Stimulated activated effector memory CD8-positive, alpha-beta T cell treated with anti-CD3 and anti-CD28 coated beads, Interleukin-12 subunit alpha, Interleukin-12 subunit beta, amount 100 ng/mL, for 72 hours (primary cell): ENCODE measurements at regions not wholly inside any gene's neighbourhood (a gene's known extent, or its start where the extent isn't known, plus 50 kb on each side); places are given as distances from the start of the nearest gene placed in this dataset.

Experiments
- ATAC-seq: fragments of 150-1000 bp; cut with Tn5 transposase; 2 replicates; pipeline ENCODE4 v1.10.0; 2021
- DNase-seq, 2 donors: peaks; one replicate each; pipeline ENCODE4 v3.0.0; 2021 to 2022; ENCODE audit warnings: low spot score in 2 of 2
- H3K27ac Mint-ChIP-seq: one replicate; pipeline ENCODE4 v1.8.0; 2022; ENCODE audit warnings: mild to moderate bottlenecking, mixed read lengths
- H3K36me3 Mint-ChIP-seq: one replicate; pipeline ENCODE4 v1.8.0; 2022; ENCODE audit warnings: mild to moderate bottlenecking, mixed read lengths
- H3K4me1 Mint-ChIP-seq: one replicate; pipeline ENCODE4 v1.8.0; 2022; ENCODE audit warnings: mixed read lengths
- H3K4me3 Mint-ChIP-seq: one replicate; pipeline ENCODE4 v1.8.0; 2022; ENCODE audit warnings: mild to moderate bottlenecking, mixed read lengths
- H3K9me3 Mint-ChIP-seq: one replicate; pipeline ENCODE4 v1.8.0; 2022; ENCODE audit warnings: mixed read lengths

GRCh38 chr5:118653183-118653582, 335.2 kb downstream of the DTWD2 start:
- ATAC-seq: no peak
- H3K36me3 Mint-ChIP-seq: no peaks in the 10 kb centered on the region
- no peaks in the 10 kb centered on the region for H3K4me1 Mint-ChIP-seq
- H3K4me3 Mint-ChIP-seq: no peak overlapping the region
- no peak for DNase-seq
- no peak overlapping the region for H3K27ac Mint-ChIP-seq
- H3K9me3 Mint-ChIP-seq: peaks cover 7% of the 10 kb centered on the region

- no peak for ATAC-seq
- Mint-ChIP-seq H3K4me3 (no peak overlapping the region), H3K36me3 (no peaks in the 10 kb centered on the region), H3K27ac (no peak overlapping the region), H3K9me3 (no peaks in the 10 kb centered on the region), H3K4me1 (no peaks in the 10 kb centered on the region)
- no peak for DNase-seq
Observed at GRCh38 chr5:118651002-118651401, 337.3 kb downstream of the DTWD2 start.

GRCh38 chr5:118647587-118647986, 340.8 kb downstream of the DTWD2 start:
- Mint-ChIP-seq H3K36me3 (no peaks in the 10 kb centered on the region), H3K27ac (no peak overlapping the region), H3K4me1 (no peaks in the 10 kb centered on the region), H3K4me3 (no peak overlapping the region), H3K9me3 (peaks cover 2% of the 10 kb centered on the region)
- DNase-seq (no peak), ATAC-seq (no peak)

- ATAC-seq: no peak
- peaks cover 2% of the 10 kb centered on the region for H3K9me3 Mint-ChIP-seq
- no peak for DNase-seq
- H3K4me3 Mint-ChIP-seq: no peak overlapping the region
- no peak overlapping the region for H3K27ac Mint-ChIP-seq
- H3K36me3 Mint-ChIP-seq: no peaks in the 10 kb centered on the region
- no peaks in the 10 kb centered on the region for H3K4me1 Mint-ChIP-seq
Observed at GRCh38 chr5:118646917-118647316, 341.4 kb downstream of the DTWD2 start.

- H3K36me3 Mint-ChIP-seq: no peaks in the 10 kb centered on the region
- no peak overlapping the region for H3K27ac Mint-ChIP-seq
- no peaks in the 10 kb centered on the region for H3K4me1 Mint-ChIP-seq
- H3K4me3 Mint-ChIP-seq: no peak overlapping the region
- ATAC-seq (no peak), DNase-seq (no peak)
- H3K9me3 Mint-ChIP-seq: peaks cover 15% of the 10 kb centered on the region
Observed at GRCh38 chr5:118637947-118638670, 350.2 kb downstream of the DTWD2 start.

GRCh38 chr5:118628660-118629354, 359.5 kb downstream of the DTWD2 start:
- H3K27ac Mint-ChIP-seq: no peak overlapping the region
- no peak for DNase-seq
- H3K4me3 Mint-ChIP-seq: no peak overlapping the region
- no peaks in the 10 kb centered on the region for H3K36me3 Mint-ChIP-seq
- ATAC-seq: peak; percentile 28
- no peaks in the 10 kb centered on the region for H3K4me1 Mint-ChIP-seq
- H3K9me3 Mint-ChIP-seq: peaks cover 9% of the 10 kb centered on the region

GRCh38 chr5:118620233-118620632, 368.1 kb downstream of the DTWD2 start:
- H3K9me3 Mint-ChIP-seq: no peaks in the 10 kb centered on the region
- DNase-seq: no peak
- no peaks in the 10 kb centered on the region for H3K36me3 Mint-ChIP-seq
- no peaks in the 10 kb centered on the region for H3K4me1 Mint-ChIP-seq
- H3K27ac Mint-ChIP-seq: no peak overlapping the region
- H3K4me3 Mint-ChIP-seq: no peak overlapping the region
- ATAC-seq: no peak

- no peak overlapping the region for H3K4me3 Mint-ChIP-seq
- no peak overlapping the region for H3K27ac Mint-ChIP-seq
- H3K9me3 Mint-ChIP-seq: no peaks in the 10 kb centered on the region
- DNase-seq (no peak), ATAC-seq (no peak)
- H3K36me3 Mint-ChIP-seq: no peaks in the 10 kb centered on the region
- no peaks in the 10 kb centered on the region for H3K4me1 Mint-ChIP-seq
Observed at GRCh38 chr5:118619823-118620222, 368.5 kb downstream of the DTWD2 start.

GRCh38 chr5:118616281-118616680, 372.1 kb downstream of the DTWD2 start:
- DNase-seq (no peak), ATAC-seq (no peak)
- Mint-ChIP-seq H3K9me3 (peaks cover 3% of the 10 kb centered on the region), H3K4me3 (no peak overlapping the region), H3K4me1 (no peaks in the 10 kb centered on the region), H3K27ac (no peak overlapping the region), H3K36me3 (no peaks in the 10 kb centered on the region)

- no peak overlapping the region for H3K27ac Mint-ChIP-seq
- no peaks in the 10 kb centered on the region for H3K36me3 Mint-ChIP-seq
- no peak overlapping the region for H3K4me3 Mint-ChIP-seq
- peaks cover 3% of the 10 kb centered on the region for H3K9me3 Mint-ChIP-seq
- no peak for DNase-seq
- no peak for ATAC-seq
- H3K4me1 Mint-ChIP-seq: no peaks in the 10 kb centered on the region
Observed at GRCh38 chr5:118614731-118615456, 373.5 kb downstream of the DTWD2 start.

- Mint-ChIP-seq H3K4me3 (no peak overlapping the region), H3K27ac (no peak overlapping the region), H3K4me1 (no peaks in the 10 kb centered on the region), H3K36me3 (no peaks in the 10 kb centered on the region), H3K9me3 (peaks cover 3% of the 10 kb centered on the region)
- DNase-seq (no peak), ATAC-seq (no peak)
Observed at GRCh38 chr5:118611332-118611945, 376.9 kb downstream of the DTWD2 start.

GRCh38 chr5:118606940-118607339, 381.4 kb downstream of the DTWD2 start:
- Mint-ChIP-seq H3K36me3 (no peaks in the 10 kb centered on the region), H3K4me1 (no peaks in the 10 kb centered on the region), H3K9me3 (no peaks in the 10 kb centered on the region), H3K27ac (no peak overlapping the region), H3K4me3 (no peak overlapping the region)
- DNase-seq (no peak), ATAC-seq (no peak)

- H3K4me3 Mint-ChIP-seq: no peak overlapping the region
- DNase-seq: no peak
- no peaks in the 10 kb centered on the region for H3K36me3 Mint-ChIP-seq
- H3K27ac Mint-ChIP-seq: no peak overlapping the region
- ATAC-seq: no peak
- H3K4me1 Mint-ChIP-seq: no peaks in the 10 kb centered on the region
- peaks cover 2% of the 10 kb centered on the region for H3K9me3 Mint-ChIP-seq
Observed at GRCh38 chr5:118605761-118606160, 382.6 kb downstream of the DTWD2 start.

GRCh38 chr5:118604106-118604505, 384.2 kb downstream of the DTWD2 start:
- no peak for ATAC-seq
- no peaks in the 10 kb centered on the region for H3K36me3 Mint-ChIP-seq

GRCh38 chr5:118603278-118603677, 385.1 kb downstream of the DTWD2 start:
- ATAC-seq: no peak
- Mint-ChIP-seq H3K4me3 (no peak overlapping the region), H3K4me1 (no peaks in the 10 kb centered on the region)

More at GRCh38 chr5:118604106-118604505, 384.2 kb downstream of the DTWD2 start:
- Mint-ChIP-seq H3K4me3 (no peak overlapping the region), H3K4me1 (no peaks in the 10 kb centered on the region), H3K27ac (no peak overlapping the region), H3K9me3 (peaks cover 2% of the 10 kb centered on the region)
- no peak for DNase-seq

More at GRCh38 chr5:118603278-118603677, 385.1 kb downstream of the DTWD2 start:
- DNase-seq: no peak
- Mint-ChIP-seq H3K27ac (no peak overlapping the region), H3K9me3 (peaks cover 2% of the 10 kb centered on the region), H3K36me3 (no peaks in the 10 kb centered on the region)
